ENCODE measurements at regions not wholly inside any gene's neighbourhood (a gene's known extent, or its start where the extent isn't known, plus 50 kb on each side); places are given as distances from the start of the nearest gene placed in this dataset.

- no peak overlapping the region for H3K4me2 ChIP-seq (ENCODE audit: low read length)
- H3K27me3 ChIP-seq (ENCODE audit: insufficient read depth, low read depth, low read length) = no peaks in the 10 kb centered on the region
- no peaks in the 10 kb centered on the region for H3K36me3 ChIP-seq (ENCODE audit: insufficient read depth, low read length)
- TF ChIP-seq RAD21 (conservative IDR thresholded peaks at IDR 0.05) (no peak), SMC3 (conservative IDR thresholded peaks at IDR 0.05; ENCODE audit: poor library complexity) (no peak), EP300 (conservative IDR thresholded peaks at IDR 0.05; ENCODE audit: poor library complexity, severe bottlenecking) (no peak), TAF1 (IDR thresholded peaks at IDR 0.05; ENCODE audit: low read depth) (no peak), CTCF (IDR thresholded peaks at IDR 0.05; ENCODE audit: poor library complexity, severe bottlenecking) (no peak), MXI1 (conservative IDR thresholded peaks at IDR 0.05; ENCODE audit: poor library complexity, severe bottlenecking) (no peak), POLR2AphosphoS5 (IDR thresholded peaks at IDR 0.05) (no peak), REST (IDR thresholded peaks at IDR 0.05; ENCODE audit: borderline replicate concordance) (no peak), EZH2 (IDR thresholded peaks at IDR 0.05; ENCODE audit: borderline replicate concordance, insufficient read depth, low read length, poor library complexity, severe bottlenecking) (no peak)
- no peaks in the 10 kb centered on the region for H3K9me2 ChIP-seq (ENCODE audit: insufficient read depth, low read length)
- no peaks in the 10 kb centered on the region for H4K20me1 ChIP-seq (ENCODE audit: insufficient read depth)
- no peak overlapping the region for H2AFZ ChIP-seq (ENCODE audit: low read depth, low read length)
- no peak overlapping the region for H3K4me3 ChIP-seq (ENCODE audit: low read length)
- H3K27ac ChIP-seq (ENCODE audit: low read length) = no peak overlapping the region
- H3K79me2 ChIP-seq (replicated peaks; ENCODE audit: insufficient read depth, low read length) = no peaks in the 10 kb centered on the region
- H3F3A ChIP-seq (ENCODE audit: insufficient read depth, low read length, poor library complexity, severe bottlenecking) = no peaks in the 10 kb centered on the region
- no peaks in the 10 kb centered on the region for H3K9me3 ChIP-seq (ENCODE audit: low read length)
- H3K9ac ChIP-seq (ENCODE audit: low read length) = no peak overlapping the region
Measured at GRCh38 chr7:115505136-115505535, 525.4 kb downstream of the TFEC start.

DNA sequence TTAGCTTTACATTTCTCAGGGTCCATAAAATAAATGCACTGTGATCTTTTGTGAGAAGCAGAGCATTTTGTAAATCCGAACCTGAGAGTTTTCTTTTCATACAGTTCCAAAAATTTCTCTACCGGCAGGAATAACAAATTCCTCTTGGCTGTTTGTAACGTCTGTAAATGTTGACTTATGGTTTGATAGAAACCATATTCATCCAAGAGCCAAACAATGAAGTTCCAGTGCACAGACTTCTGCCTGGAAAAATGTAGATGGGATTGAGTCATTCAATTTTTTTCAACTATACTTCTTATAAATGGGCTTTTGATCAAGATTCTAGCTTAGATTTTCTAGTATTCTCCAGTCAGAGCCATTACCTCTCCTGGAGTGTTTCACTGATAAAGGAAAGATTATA is 530.6 kb downstream of the TFEC start:
- H3K9ac ChIP-seq (ENCODE audit: low read length) = no peak overlapping the region
- no peak overlapping the region for H2AFZ ChIP-seq (ENCODE audit: low read depth, low read length)
- H3K27me3 ChIP-seq (ENCODE audit: insufficient read depth, low read depth, low read length) = no peaks in the 10 kb centered on the region
- TF ChIP-seq POLR2AphosphoS5 (IDR thresholded peaks at IDR 0.05) (no peak), REST (IDR thresholded peaks at IDR 0.05; ENCODE audit: borderline replicate concordance) (no peak), CTCF (IDR thresholded peaks at IDR 0.05; ENCODE audit: poor library complexity, severe bottlenecking) (no peak), EZH2 (IDR thresholded peaks at IDR 0.05; ENCODE audit: borderline replicate concordance, insufficient read depth, low read length, poor library complexity, severe bottlenecking) (no peak), TAF1 (IDR thresholded peaks at IDR 0.05; ENCODE audit: low read depth) (no peak), MXI1 (conservative IDR thresholded peaks at IDR 0.05; ENCODE audit: poor library complexity, severe bottlenecking) (no peak)
- H3K79me2 ChIP-seq (replicated peaks; ENCODE audit: insufficient read depth, low read length) = no peaks in the 10 kb centered on the region
- H3K4me2 ChIP-seq (ENCODE audit: low read length) = no peak overlapping the region
- H4K20me1 ChIP-seq (ENCODE audit: insufficient read depth) = no peaks in the 10 kb centered on the region
- peaks cover 10% of the 10 kb centered on the region for H3F3A ChIP-seq (ENCODE audit: insufficient read depth, low read length, poor library complexity, severe bottlenecking)
- H3K9me3 ChIP-seq (ENCODE audit: low read length) = no peaks in the 10 kb centered on the region
- H3K9me2 ChIP-seq (ENCODE audit: insufficient read depth, low read length) = no peaks in the 10 kb centered on the region
- H3K27ac ChIP-seq (ENCODE audit: low read length) = no peak overlapping the region
- H3K36me3 ChIP-seq (ENCODE audit: insufficient read depth, low read length) = no peaks in the 10 kb centered on the region
- no peak overlapping the region for H3K4me3 ChIP-seq (ENCODE audit: low read length)

Data from neural cell (in vitro differentiated cells).